HTR-8/SVneo (cell line): ENCODE measurements at regions not wholly inside any gene's neighbourhood (a gene's known extent, or its start where the extent isn't known, plus 50 kb on each side); places are given as distances from the start of the nearest gene placed in this dataset.

Source experiments
- DNase-seq: peaks from one replicate; pipeline ENCODE4 v3.0.0; 2011; ENCODE audit warnings: low spot score, mixed read lengths; ENCODE audit not compliant: insufficient read length
- FAIRE-seq: peaks from 2 replicates; lab custom pipeline; 2011; peaks lifted over from hg19 to GRCh38; lab: Jason Lieb, UNC

DNA sequence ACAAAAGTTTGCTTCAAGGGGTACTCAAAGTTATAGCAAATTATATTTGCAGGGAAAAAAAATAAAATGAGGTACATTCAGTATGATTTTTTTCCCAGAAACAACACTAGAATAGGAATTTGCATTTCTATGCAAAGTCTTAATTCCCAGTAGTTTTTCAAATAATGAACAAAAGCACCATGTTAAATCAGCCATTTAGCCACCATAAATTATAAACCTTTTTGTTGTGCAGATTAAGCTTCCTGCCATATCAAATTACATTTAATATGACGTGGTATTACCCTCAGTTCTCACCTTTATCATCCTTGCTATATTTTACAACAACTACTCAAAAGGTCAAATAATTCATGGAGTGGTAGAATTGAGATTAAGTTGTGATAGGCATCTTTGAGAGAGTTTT is 136.6 kb upstream of the FRY start:
- DNase-seq (no peak), FAIRE-seq (no peak)

DNA sequence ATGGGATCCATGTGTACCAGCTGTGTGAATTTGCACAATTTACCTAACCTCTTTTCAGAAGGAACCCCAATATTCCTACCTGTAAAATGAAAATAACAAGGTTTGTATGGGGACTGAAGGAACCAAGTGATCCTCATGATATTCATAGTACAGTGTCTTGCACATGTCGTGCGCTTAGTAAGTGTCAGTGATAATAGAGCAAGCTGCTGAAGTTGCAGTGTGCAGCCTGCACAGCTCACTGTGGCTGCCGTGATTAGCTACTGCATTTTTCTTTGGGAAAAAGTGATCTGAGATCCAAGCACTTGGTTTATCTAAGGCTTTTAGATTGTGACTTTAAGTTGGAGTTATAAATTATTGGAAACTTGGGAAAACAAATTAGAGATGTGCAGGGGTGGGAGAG is 135.9 kb upstream of the FRY start:
- FAIRE-seq (no peak), DNase-seq (no peak)

DNA sequence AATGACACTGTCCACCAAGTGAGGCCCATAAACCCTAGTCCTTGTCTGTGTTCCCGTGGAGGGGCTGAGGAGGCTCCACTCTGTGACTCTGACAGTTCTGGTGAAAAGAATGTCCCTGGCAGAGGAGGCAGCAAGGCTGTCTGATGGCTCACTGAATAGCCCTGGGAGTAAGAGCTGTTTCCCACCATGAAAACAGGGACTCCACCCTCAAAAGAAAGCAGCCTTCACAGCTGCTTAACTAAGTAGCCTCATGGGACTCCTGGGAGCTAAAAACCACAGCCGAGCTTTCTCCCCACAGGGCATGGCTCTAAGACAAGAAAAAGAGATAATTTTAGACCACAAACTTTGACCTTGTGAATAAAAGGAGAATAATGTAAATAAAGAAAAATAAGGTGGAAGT is 135.1 kb upstream of the FRY start:
- DNase-seq (no peak), FAIRE-seq (no peak)

DNA sequence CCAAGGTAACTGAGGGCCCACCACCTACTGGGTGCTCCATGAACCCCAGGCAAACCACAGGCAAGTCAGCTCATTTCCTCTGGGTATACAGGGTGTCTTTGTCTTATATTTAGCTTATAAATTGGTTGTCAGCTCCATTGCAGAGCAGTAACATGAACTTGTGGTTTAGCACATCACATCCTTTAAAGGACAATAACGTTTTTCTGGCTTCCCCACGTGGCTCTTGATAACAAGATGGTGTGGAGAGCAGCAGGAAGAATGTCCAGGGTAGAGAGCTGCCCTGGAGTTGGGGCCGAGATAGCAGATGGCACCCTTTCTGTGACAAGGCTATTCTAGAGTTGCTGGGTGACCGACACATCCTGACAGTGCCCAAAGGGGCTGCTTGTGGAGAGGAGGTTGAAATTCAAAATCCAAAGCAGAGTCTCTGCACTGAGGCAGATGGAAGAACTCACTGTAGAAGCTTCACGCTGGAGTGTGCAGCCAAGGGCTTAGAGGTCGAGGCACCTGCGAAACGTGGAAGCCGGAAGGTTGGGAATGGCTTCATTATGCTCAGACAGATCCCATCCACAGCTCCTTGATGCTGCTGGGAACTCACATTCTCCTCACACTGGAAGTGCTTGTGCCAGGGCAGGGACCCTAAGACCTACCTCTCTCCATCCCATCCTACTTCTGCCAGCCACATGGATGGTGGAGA is 133.0 kb upstream of the FRY start:
- DNase-seq (no peak), FAIRE-seq (no peak)

DNA sequence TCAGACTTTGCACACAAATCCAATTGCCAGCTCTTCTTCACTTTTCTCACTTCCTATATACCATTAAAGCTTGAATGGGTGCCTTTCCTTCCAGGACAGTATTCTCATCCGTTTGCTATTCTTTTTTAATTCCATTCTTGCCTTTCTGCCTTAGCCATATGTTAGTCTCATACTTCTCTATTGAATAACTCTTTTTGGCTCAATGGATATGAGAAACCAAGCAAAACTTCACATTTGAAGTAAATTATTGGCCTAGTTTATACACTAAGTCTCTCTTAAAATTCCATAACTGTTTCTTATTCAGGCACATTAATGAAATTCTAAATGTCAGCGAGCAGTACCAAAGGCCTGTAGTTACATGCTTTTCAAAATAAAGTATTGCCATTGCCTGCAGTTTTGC is 129.6 kb upstream of the FRY start:
- FAIRE-seq, result no peak
- DNase-seq, result no peak

DNA sequence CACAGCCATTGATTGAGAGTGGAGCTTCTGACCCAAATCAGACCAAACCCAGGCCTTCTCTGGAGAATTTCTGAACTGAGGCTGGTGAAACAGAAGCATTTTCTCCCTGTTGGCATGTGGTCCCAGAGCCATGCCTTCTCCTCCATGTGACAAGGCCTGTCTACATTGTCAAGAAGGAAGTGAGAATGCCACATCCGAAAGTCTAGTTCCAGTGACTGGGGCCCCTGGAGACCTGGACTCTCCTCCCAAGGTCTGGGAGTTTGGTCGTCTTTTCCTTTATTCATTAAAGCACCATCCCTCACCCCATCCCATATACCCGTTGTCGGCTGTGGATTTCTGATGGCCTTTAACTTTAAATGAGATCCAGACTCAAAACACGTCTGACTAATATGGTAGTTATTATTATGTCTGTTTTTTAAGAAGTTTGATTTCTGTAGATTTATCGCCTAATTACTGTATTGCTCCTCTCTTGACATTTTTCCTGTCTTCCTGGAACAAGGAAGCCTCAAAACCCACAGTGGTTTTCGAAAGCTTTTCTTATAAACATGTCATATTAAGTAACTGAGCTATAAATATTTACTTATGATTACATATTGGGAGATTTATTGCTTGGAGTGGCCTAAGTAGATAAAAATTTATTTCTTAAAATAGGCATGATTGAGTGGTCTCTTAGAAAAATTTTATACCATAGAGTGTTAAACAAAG is 128.3 kb upstream of the FRY start:
- FAIRE-seq, result no peak
- DNase-seq, result no peak

DNA sequence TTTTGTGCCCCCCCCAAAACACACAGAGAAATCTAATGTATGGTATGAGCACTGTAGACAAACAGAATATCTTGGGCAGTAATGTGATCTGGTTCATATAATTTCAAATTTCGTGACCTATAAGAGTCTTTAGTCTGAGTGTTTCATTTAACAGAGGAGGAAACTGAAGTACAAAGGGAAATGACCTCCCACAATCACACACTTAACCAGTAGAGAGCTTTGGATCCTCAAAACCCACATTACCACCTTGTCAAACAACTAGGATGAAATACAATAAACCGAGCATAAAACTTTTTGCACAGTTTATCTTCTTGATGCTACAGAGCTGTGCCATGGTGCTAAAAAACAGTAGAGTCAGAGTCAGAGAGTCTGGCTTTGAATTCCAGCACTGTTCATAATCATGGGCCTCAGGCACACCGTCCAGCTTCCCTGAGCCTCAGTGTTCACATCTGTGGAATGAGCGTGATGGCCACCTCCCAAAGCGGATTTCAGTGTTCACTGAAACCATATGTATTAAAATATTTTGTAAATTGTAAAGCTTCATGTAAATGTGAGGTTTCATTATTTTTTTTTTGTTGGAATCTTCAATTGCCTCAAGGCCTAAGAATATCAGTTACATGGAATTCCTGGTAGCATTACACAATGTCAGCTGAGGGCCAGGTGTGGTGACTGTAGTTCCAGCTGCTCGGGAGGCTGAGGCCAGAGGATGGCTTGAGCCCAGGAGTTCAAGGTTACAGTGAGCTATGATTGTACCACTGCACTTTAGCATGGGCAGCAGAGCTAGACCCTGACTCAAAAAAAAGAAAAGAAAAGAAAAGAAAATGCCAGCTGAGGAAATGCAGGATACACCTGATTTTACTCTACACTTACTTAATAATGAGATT is 126.4 kb upstream of the FRY start:
- DNase-seq, result no peak
- no peak for FAIRE-seq

DNA sequence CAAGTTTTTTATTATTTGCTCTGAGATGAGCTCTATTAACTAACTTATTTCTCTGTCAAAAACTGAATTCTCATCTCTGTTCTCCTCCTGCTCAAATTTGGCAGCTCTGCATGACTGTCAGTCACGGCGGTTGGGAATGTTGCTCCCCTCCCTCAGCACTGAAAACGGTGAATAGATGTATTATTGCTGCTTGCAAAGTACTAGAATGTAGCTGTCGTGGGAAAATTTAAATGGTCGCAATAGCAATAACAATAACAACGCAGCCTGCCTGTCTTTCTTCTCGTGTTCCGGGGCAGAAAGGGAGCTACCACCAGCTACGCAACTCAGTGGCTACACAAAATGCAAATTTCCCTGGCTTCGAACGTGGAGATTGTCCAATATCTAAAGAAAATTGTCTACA is 125.6 kb upstream of the FRY start:
- DNase-seq, result no peak
- FAIRE-seq, result no peak

DNA sequence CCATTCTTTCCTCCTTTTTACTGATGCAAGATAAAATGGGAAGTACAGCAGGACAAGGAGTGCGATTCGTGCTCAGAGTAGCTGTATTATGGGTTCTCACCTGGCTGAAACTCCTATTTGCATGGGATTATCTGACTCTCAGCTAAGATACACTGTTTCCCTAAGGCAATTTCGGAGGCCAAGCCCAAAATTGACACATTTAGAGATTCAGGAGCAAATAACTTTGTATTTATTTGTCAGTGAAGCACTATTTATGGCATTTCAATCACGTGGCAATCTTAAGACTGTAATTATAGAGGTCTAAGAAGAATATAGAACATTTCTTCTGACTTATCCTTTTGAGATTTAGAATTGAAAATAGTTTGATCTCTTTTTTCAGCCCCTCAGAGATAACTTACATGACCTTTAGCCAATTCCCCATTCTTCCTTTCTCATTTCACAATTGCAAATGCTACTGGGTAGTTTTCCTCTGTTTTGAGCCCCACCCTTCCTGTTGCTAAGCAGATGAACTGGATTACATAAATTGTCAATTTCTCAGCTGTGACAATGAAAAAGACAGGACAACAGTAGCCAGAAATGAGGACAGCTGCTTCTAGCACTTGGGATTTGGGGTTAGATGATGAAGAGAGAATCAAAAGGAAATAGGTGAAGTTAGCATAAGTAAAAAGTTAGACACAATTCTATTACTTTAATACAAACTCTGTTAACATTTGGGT is 122.7 kb upstream of the FRY start:
- DNase-seq, result no peak

DNA sequence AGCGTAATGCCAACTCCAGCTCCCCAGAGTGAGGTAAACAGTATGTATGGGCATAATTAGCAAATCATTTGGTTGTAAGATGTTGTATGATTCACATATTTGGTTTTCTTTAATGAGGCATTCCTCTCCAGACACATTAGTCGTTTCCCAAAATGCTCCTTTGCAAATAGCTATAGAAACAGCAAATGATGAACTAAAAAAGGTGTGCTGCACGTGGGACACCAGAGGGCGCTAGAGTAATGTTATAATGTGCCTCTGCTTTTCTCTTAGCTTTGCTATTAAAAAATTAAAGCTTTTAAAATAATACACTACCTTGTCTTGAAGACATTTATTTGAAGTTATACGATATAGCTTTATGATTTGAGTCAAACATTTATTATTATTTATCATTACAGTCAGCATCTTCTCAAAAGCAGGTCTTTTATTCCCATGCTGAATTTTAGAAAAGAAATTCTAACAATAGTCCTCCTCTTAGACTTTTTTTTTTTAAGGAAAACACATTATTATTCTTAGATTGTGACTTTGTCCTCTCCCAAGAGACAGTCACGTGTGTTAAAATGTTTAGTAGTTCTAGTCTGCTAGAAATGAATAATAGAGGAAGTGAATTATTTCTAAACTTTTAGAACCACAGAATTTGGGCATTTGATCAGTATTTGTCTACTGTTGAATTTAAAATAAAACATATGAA is 121.6 kb upstream of the FRY start:
- peak; percentile 8 for DNase-seq
- no peak for FAIRE-seq

More for the DNA sequence above, 122.7 kb upstream of the FRY start:
- FAIRE-seq, result no peak

DNA sequence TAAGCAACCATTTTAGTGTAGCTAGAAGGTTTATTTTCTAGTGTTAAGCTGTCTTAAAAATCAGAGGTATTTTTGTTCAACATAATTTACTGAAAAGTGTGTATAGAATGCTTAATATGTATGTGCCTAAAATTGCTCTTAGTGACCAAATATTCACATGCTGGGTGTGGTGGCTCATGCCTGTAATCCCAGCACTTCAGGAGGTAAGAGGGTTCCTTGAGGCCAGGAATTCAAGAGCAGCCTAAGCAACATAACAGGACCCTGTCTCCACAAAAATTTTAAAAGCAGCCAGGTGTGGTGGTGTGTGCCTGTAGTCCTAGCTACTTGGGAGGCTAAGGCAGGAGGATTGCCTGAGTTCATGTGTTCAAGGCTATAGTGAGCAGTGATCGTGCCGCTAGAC is 120.9 kb upstream of the FRY start:
- FAIRE-seq, result no peak
- DNase-seq, result no peak

DNA sequence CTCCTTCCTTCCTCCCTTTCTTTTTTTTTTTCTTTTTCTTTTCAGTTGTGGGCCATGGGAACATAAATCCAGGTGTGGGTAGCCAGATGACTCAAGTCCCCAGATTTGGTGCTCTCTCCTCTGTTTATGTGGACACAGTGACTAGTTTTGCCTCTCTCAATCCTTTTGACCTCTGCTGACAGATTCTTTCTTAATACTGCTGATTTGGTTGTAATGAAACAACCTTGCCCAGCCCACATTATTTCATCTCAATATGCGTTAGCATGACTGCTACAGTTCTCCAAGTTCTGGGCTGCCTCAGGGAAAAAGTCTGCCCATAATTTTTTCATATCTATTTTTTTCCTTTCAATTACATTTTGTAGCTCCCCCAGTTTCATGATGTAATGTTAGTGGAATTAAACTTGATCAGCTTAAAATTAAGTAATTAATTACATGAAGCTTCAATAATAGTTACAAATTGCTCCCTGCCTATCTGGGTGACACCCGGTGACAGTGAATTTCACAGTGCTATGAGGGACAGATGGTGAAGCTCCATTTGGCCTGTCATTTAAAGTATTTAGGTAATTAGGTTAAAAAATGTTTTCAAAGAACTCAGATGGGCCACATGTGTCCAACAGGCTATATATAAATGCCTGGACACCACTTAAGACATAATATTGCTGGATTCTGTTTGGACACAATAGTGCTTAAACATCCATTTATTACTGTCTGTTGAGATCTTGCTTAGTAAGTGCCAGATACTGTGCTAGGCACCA is 118.8 kb upstream of the FRY start:
- FAIRE-seq (no peak), DNase-seq (no peak)

DNA sequence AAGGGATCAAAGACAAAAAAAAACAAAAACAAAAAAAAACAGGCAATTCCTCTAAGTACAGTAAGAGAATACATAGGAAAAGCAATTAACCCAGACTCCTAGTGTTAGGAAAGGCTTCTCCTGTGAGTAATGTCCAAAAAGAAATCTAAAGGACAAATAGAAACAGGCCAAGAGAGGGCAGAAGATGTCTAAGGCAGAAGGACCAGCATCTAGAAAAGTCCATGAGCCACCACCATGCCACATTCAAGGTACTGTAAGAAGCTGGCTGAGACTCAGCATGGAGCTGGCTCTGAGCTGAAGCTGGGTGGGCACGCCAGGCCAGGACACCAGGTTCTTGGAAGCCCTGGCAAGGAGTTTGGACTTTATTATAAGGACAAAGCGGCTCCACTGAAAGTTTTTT is 118.1 kb upstream of the FRY start:
- no peak for FAIRE-seq
- no peak for DNase-seq

DNA sequence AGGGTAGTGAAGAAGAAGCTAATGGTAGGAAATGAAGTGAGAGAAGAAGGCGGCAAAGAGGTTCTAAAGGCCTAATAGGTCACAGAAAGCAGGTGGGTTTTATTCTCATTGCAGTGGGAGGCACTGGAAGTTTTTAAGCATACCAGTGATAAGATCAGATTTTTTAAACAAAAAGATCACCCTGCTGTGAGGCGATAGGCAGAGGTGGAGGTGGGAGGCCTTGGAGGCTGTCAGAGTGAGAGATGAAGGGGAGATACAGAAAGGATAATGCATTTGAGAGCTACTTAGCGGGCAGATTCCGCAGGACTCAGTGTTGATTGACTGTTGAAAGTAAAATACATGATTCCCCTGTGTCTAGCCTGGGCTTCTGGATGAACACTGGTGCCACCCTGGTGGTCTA is 116.7 kb upstream of the FRY start:
- DNase-seq, result no peak
- no peak for FAIRE-seq

DNA sequence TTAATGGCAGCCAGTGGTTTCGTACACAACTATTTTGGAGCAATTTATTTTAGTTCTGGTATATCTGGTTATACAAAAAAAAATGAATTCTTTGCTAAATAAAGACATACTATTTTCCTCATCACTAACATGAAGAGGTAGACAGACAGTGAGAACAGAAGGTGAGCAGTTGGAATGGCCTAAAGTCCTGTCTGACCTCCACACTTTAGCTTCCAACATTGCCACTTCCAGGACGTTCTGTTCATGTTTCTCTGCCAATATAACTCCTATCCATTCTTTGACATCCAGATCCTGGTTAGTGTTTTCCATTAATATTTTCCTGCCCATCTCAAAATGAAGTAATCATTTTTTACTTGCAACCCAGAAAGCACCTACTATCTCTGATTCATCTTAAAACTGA is 112.9 kb upstream of the FRY start:
- DNase-seq (no peak), FAIRE-seq (no peak)

DNA sequence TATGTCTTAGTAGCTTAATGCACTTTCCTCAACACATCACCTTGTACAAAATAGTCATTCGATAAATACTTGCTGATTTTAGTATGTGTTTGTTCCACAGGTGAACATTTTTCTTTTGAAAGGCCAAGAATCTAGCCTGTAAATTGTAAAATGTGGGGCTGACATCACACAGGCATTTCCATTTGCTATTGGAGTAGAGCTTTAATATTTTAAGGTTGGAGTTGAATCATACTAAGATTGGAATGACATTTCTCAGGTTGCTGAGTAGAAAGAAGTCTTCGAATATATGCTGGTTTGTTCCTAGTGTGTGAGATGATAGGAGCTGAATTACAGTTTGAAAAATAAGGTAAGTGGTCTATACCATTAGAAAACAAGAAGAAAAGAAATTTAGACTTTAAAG is 112.3 kb upstream of the FRY start:
- DNase-seq (no peak), FAIRE-seq (no peak)

DNA sequence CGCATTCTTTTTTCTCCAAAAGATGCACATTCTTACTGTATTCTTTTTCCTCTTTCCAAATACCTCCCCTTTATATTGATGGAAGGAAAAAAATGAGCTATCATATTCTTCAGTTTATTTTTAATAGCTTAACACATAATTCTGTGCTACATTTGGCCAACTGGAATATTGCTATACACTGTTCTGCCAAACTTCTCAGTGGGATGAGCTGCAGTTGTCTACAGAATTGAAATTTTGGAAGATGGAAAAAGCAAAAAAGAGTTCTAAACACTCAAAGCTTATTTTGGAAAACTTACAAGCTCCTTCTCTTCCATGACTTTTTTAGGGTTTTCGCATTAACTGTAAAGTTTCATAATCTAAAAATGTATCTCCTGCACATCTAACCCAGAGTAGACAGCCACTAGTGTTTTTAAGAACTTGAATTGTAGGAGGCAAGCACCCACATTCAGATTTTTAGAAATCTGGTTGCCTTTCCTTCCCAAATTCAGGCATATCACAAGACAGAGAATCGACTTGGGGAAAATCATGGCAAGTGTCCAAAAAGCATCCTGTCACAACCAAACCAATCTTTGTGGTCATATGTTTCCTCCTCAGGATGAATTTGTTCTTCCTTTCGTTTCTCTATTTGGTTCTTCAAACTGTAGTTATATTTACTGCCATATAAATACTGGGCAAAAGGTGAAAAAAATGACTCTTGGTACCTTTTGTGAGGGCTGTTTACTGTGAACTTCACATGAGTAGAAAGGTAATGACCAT is 111.4 kb upstream of the FRY start:
- FAIRE-seq, result no peak
- no peak for DNase-seq

DNA sequence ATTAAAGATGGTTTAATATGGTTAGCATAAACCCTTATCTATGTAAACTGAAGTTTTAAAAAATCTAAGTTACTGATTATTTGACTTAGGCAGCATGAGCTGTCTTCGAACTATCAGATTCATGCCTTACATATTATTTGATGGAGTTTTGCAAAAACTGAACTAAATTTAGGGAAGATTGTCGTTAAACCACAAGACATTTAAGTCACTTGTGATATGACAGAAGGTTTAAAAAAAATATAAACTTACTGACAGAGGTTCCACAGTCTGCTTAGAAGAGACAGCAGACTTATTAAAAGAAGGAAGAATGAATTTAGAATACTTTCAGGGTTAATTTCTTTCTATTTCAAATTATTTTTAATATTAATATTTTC is 110.9 kb upstream of the FRY start:
- FAIRE-seq (no peak), DNase-seq (no peak)

DNA sequence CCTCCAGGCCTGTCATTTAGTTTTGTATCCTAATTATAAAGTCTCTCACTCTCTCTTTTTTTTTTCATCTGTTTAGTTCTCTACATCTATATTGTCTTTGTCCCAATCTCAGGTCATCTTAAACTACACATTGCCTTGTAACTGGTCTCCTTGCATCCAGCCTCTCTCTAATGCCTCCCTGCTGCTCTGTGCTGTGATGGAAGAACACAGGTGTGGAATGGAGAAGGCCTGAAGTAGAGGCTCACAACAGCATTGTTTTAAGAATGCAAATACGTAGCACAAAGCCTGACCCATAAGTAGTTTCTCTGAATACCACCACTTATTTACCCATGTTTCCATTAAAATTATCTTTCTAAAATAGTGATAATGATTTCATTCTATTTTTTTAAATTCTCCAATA is 108.8 kb upstream of the FRY start:
- DNase-seq, result no peak
- FAIRE-seq, result no peak
